ENCODE measurements at regions not wholly inside any gene's neighbourhood (a gene's known extent, or its start where the extent isn't known, plus 50 kb on each side); places are given as distances from the start of the nearest gene placed in this dataset.

GRCh38 chr2:66675591-66675990, 240.7 kb downstream of the MEIS1 start:
- no peak overlapping the region for H3K9ac ChIP-seq (ENCODE audit: low read length)
- H2AFZ ChIP-seq (ENCODE audit: low read depth, low read length) = no peak overlapping the region
- H3K4me3 ChIP-seq (ENCODE audit: low read length) = no peak overlapping the region
- H3K27me3 ChIP-seq (ENCODE audit: insufficient read depth, low read depth, low read length) = no peaks in the 10 kb centered on the region
- H3K9me3 ChIP-seq (ENCODE audit: low read length) = no peaks in the 10 kb centered on the region
- no peak overlapping the region for H3K4me2 ChIP-seq (ENCODE audit: low read length)
- no peaks in the 10 kb centered on the region for H4K20me1 ChIP-seq (ENCODE audit: insufficient read depth)
- H3K79me2 ChIP-seq (replicated peaks; ENCODE audit: insufficient read depth, low read length) = no peaks in the 10 kb centered on the region
- H3K9me2 ChIP-seq (ENCODE audit: insufficient read depth, low read length) = no peaks in the 10 kb centered on the region
- H3K36me3 ChIP-seq (ENCODE audit: insufficient read depth, low read length) = no peaks in the 10 kb centered on the region
- no peaks in the 10 kb centered on the region for H3F3A ChIP-seq (ENCODE audit: insufficient read depth, low read length, poor library complexity, severe bottlenecking)
- H3K27ac ChIP-seq (ENCODE audit: low read length) = no peak overlapping the region
- TF ChIP-seq RAD21 (conservative IDR thresholded peaks at IDR 0.05) (no peak), MXI1 (conservative IDR thresholded peaks at IDR 0.05; ENCODE audit: poor library complexity, severe bottlenecking) (no peak), EP300 (conservative IDR thresholded peaks at IDR 0.05; ENCODE audit: poor library complexity, severe bottlenecking) (no peak), POLR2AphosphoS5 (IDR thresholded peaks at IDR 0.05) (no peak), SMC3 (conservative IDR thresholded peaks at IDR 0.05; ENCODE audit: poor library complexity) (no peak), EZH2 (IDR thresholded peaks at IDR 0.05; ENCODE audit: borderline replicate concordance, insufficient read depth, low read length, poor library complexity, severe bottlenecking) (no peak), REST (IDR thresholded peaks at IDR 0.05; ENCODE audit: borderline replicate concordance) (no peak)

GRCh38 chr2:66679442-66679841, 244.5 kb downstream of the MEIS1 start:
- H4K20me1 ChIP-seq (ENCODE audit: insufficient read depth) = no peaks in the 10 kb centered on the region
- H3K27ac ChIP-seq (ENCODE audit: low read length) = no peak overlapping the region
- no peak overlapping the region for H3K9ac ChIP-seq (ENCODE audit: low read length)
- H3K27me3 ChIP-seq (ENCODE audit: insufficient read depth, low read depth, low read length) = no peaks in the 10 kb centered on the region
- TF ChIP-seq POLR2AphosphoS5 (IDR thresholded peaks at IDR 0.05) = no peak
- no peak for TF ChIP-seq MXI1 (conservative IDR thresholded peaks at IDR 0.05; ENCODE audit: poor library complexity, severe bottlenecking)
- no peak for TF ChIP-seq EZH2 (IDR thresholded peaks at IDR 0.05; ENCODE audit: borderline replicate concordance, insufficient read depth, low read length, poor library complexity, severe bottlenecking)
- TF ChIP-seq EP300 (conservative IDR thresholded peaks at IDR 0.05; ENCODE audit: poor library complexity, severe bottlenecking) = no peak
- TF ChIP-seq RAD21 (conservative IDR thresholded peaks at IDR 0.05) = no peak
- TF ChIP-seq CTCF (IDR thresholded peaks at IDR 0.05; ENCODE audit: poor library complexity, severe bottlenecking) = no peak
- no peaks in the 10 kb centered on the region for H3K79me2 ChIP-seq (replicated peaks; ENCODE audit: insufficient read depth, low read length)
- H3K36me3 ChIP-seq (ENCODE audit: insufficient read depth, low read length) = no peaks in the 10 kb centered on the region
- no peaks in the 10 kb centered on the region for H3K9me3 ChIP-seq (ENCODE audit: low read length)
- no peaks in the 10 kb centered on the region for H3K9me2 ChIP-seq (ENCODE audit: insufficient read depth, low read length)
- no peaks in the 10 kb centered on the region for H3F3A ChIP-seq (ENCODE audit: insufficient read depth, low read length, poor library complexity, severe bottlenecking)
- no peak overlapping the region for H2AFZ ChIP-seq (ENCODE audit: low read depth, low read length)
- no peak overlapping the region for H3K4me3 ChIP-seq (ENCODE audit: low read length)
- H3K4me2 ChIP-seq (ENCODE audit: low read length) = no peak overlapping the region

GRCh38 chr2:66682476-66682875, 247.6 kb downstream of the MEIS1 start:
- H3F3A ChIP-seq (ENCODE audit: insufficient read depth, low read length, poor library complexity, severe bottlenecking) = no peaks in the 10 kb centered on the region
- H4K20me1 ChIP-seq (ENCODE audit: insufficient read depth) = no peaks in the 10 kb centered on the region
- no peaks in the 10 kb centered on the region for H3K79me2 ChIP-seq (replicated peaks; ENCODE audit: insufficient read depth, low read length)
- H3K9ac ChIP-seq (ENCODE audit: low read length) = no peak overlapping the region
- no peak overlapping the region for H3K4me3 ChIP-seq (ENCODE audit: low read length)
- no peak overlapping the region for H2AFZ ChIP-seq (ENCODE audit: low read depth, low read length)
- H3K36me3 ChIP-seq (ENCODE audit: insufficient read depth, low read length) = no peaks in the 10 kb centered on the region
- no peaks in the 10 kb centered on the region for H3K9me3 ChIP-seq (ENCODE audit: low read length)
- no peak overlapping the region for H3K27ac ChIP-seq (ENCODE audit: low read length)
- H3K27me3 ChIP-seq (ENCODE audit: insufficient read depth, low read depth, low read length) = no peaks in the 10 kb centered on the region
- no peak overlapping the region for H3K4me2 ChIP-seq (ENCODE audit: low read length)
- H3K9me2 ChIP-seq (ENCODE audit: insufficient read depth, low read length) = no peaks in the 10 kb centered on the region
- no peak for TF ChIP-seq RAD21 (conservative IDR thresholded peaks at IDR 0.05)
- TF ChIP-seq MXI1 (conservative IDR thresholded peaks at IDR 0.05; ENCODE audit: poor library complexity, severe bottlenecking) = no peak
- TF ChIP-seq CTCF (IDR thresholded peaks at IDR 0.05; ENCODE audit: poor library complexity, severe bottlenecking) = no peak
- no peak for TF ChIP-seq TAF1 (IDR thresholded peaks at IDR 0.05; ENCODE audit: low read depth)
- no peak for TF ChIP-seq POLR2AphosphoS5 (IDR thresholded peaks at IDR 0.05)
- TF ChIP-seq EP300 (conservative IDR thresholded peaks at IDR 0.05; ENCODE audit: poor library complexity, severe bottlenecking) = no peak
- no peak for TF ChIP-seq SMC3 (conservative IDR thresholded peaks at IDR 0.05; ENCODE audit: poor library complexity)
- TF ChIP-seq REST (IDR thresholded peaks at IDR 0.05; ENCODE audit: borderline replicate concordance) = no peak
- TF ChIP-seq EZH2 (IDR thresholded peaks at IDR 0.05; ENCODE audit: borderline replicate concordance, insufficient read depth, low read length, poor library complexity, severe bottlenecking) = no peak
